ENCODE measurements at regions not wholly inside any gene's neighbourhood (a gene's known extent, or its start where the extent isn't known, plus 50 kb on each side); places are given as distances from the start of the nearest gene placed in this dataset.

- peaks cover 62% of the 10 kb centered on the region for H3K36me3 Mint-ChIP-seq (ENCODE audit: insufficient read depth, unreplicated experiment)
- CTCF ChIA-PET, result interaction anchor here (1.5 to 2.3 kb wide), 4 partner anchors 18 to 146 kb away, joined by 3 to 9 read pairs (median 6); no protein-coding TSS in a partner anchor
- BruUV-seq (replicated peaks), result no TSS peak
- H3K4me3 Mint-ChIP-seq (ENCODE audit: unreplicated experiment), result no peak overlapping the region
- H3K9me3 Mint-ChIP-seq (ENCODE audit: unreplicated experiment), result no peaks in the 10 kb centered on the region
- peaks cover 43% of the 10 kb centered on the region for H3K4me1 Mint-ChIP-seq (ENCODE audit: insufficient read depth, unreplicated experiment)
- DNase-seq (ENCODE audit: unreplicated experiment), result no peak
- TF ChIP-seq CTCF (IDR thresholded peaks at IDR 0.05; ENCODE audit: unreplicated experiment), result no peak
- no peaks in the 10 kb centered on the region for H3K27me3 Mint-ChIP-seq (ENCODE audit: insufficient read depth, unreplicated experiment)
- POLR2A ChIA-PET, result interaction anchor here (2.1 to 3.3 kb wide), 3 partner anchors 10 to 13 kb away, joined by 10 to 20 read pairs (median 19); no protein-coding TSS in a partner anchor
- no peak overlapping the region for H3K27ac Mint-ChIP-seq (ENCODE audit: low read depth, unreplicated experiment)
- intact Hi-C loops (cut with micrococcal nuclease), result no loop called here
Observed at GRCh38 chr17:72578817-72579470, 458.1 kb downstream of the SOX9 start.

DNA sequence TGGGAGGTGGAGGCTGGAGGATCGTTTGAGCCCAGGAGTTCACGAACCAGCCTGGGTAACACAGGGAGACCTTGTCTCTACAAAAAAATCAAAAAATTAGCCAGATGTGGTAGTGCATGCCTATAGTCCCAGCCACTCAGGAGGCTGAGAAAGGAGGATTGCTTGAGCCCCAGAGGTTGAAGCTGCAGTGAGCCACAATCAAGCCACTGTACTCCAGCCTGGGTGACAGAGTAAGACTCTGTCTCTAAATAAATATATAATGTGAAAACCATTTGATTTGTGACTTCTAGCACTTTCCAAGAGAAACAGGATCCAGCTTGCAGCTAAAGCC, 459.1 kb downstream of the SOX9 start:
- no peaks in the 10 kb centered on the region for H3K9me3 Mint-ChIP-seq (ENCODE audit: unreplicated experiment)
- H3K4me3 Mint-ChIP-seq (ENCODE audit: unreplicated experiment), result no peak overlapping the region
- TF ChIP-seq CTCF (IDR thresholded peaks at IDR 0.05; ENCODE audit: unreplicated experiment), result no peak
- H3K36me3 Mint-ChIP-seq (ENCODE audit: insufficient read depth, unreplicated experiment), result peaks cover 64% of the 10 kb centered on the region
- H3K27ac Mint-ChIP-seq (ENCODE audit: low read depth, unreplicated experiment), result no peak overlapping the region
- CTCF ChIA-PET, result interaction anchor here (0.6 to 3.3 kb wide), 10 partner anchors 12 to 1572 kb away, joined by 3 to 17 read pairs (median 4); no protein-coding TSS in a partner anchor
- intact Hi-C loops (cut with micrococcal nuclease), result no loop called here
- POLR2A ChIA-PET, result interaction anchor here (0.6 to 3.3 kb wide), 7 partner anchors 9 to 136 kb away, joined by 3 to 20 read pairs (median 4); no protein-coding TSS in a partner anchor
- H3K4me1 Mint-ChIP-seq (ENCODE audit: insufficient read depth, unreplicated experiment), result peaks cover 40% of the 10 kb centered on the region
- no peak for DNase-seq (ENCODE audit: unreplicated experiment)
- no peaks in the 10 kb centered on the region for H3K27me3 Mint-ChIP-seq (ENCODE audit: insufficient read depth, unreplicated experiment)
- no TSS peak for BruUV-seq (replicated peaks)

- H3K4me1 Mint-ChIP-seq (ENCODE audit: insufficient read depth, unreplicated experiment), result peaks cover 40% of the 10 kb centered on the region
- CTCF ChIA-PET, result interaction anchor here (0.6 to 3.3 kb wide), 12 partner anchors 9 to 1571 kb away, joined by 3 to 17 read pairs (median 4); no protein-coding TSS in a partner anchor
- H3K4me3 Mint-ChIP-seq (ENCODE audit: unreplicated experiment), result no peak overlapping the region
- H3K36me3 Mint-ChIP-seq (ENCODE audit: insufficient read depth, unreplicated experiment), result peaks cover 59% of the 10 kb centered on the region
- TF ChIP-seq CTCF (IDR thresholded peaks at IDR 0.05; ENCODE audit: unreplicated experiment), result no peak
- no TSS peak for BruUV-seq (replicated peaks)
- H3K9me3 Mint-ChIP-seq (ENCODE audit: unreplicated experiment), result no peaks in the 10 kb centered on the region
- POLR2A ChIA-PET, result interaction anchor here (0.6 to 2.4 kb wide), 9 partner anchors 9 to 651 kb away, joined by 3 to 19 read pairs (median 4); a partner anchor contains a TSS
- intact Hi-C loops (cut with micrococcal nuclease), result no loop called here
- H3K27me3 Mint-ChIP-seq (ENCODE audit: insufficient read depth, unreplicated experiment), result no peaks in the 10 kb centered on the region
- peak overlapping the region; percentile 19 for H3K27ac Mint-ChIP-seq (ENCODE audit: low read depth, unreplicated experiment)
- peak; percentile 47 for DNase-seq (ENCODE audit: unreplicated experiment)
Observed at GRCh38 chr17:72580321-72581127, 459.7 kb downstream of the SOX9 start.

DNA sequence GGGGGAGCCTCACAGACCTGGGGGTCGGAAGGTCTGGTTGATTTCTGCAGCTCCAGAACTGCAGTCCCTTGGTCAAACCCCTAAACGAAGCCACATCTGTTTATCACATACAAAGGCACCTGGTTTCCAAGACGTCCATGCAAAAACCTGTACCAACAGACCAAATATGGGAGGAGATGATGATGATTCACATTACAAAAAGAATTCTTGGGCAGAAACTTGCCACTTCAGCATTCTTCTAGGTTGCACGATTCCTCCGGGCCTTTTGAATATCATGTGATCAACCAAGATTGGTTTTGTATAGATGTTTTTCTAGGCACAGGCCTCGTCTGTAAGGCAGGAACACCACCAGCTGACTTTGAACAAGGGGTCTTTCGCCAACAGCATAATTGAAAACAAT, 466.3 kb downstream of the SOX9 start:
- POLR2A ChIA-PET, result interaction anchor here (0.6 to 7.8 kb wide), 18 partner anchors 9 to 724 kb away, joined by 3 to 166 read pairs (median 4); a partner anchor contains a TSS
- Mint-ChIP-seq H3K27ac (ENCODE audit: low read depth, unreplicated experiment) (peak overlapping the region; percentile 90), H3K9me3 (ENCODE audit: unreplicated experiment) (no peaks in the 10 kb centered on the region), H3K27me3 (ENCODE audit: insufficient read depth, unreplicated experiment) (no peaks in the 10 kb centered on the region), H3K36me3 (ENCODE audit: insufficient read depth, unreplicated experiment) (peaks cover 35% of the 10 kb centered on the region), H3K4me1 (ENCODE audit: insufficient read depth, unreplicated experiment) (peaks cover 25% of the 10 kb centered on the region), H3K4me3 (ENCODE audit: unreplicated experiment) (peak overlapping the region; percentile 91)
- BruUV-seq (replicated peaks), result no TSS peak
- CTCF ChIA-PET, result interaction anchor here (0.5 to 3.7 kb wide), 6 partner anchors 13 to 623 kb away, joined by 3 to 26 read pairs (median 3); no protein-coding TSS in a partner anchor
- intact Hi-C loops (cut with micrococcal nuclease), result no loop called here
- TF ChIP-seq CTCF (IDR thresholded peaks at IDR 0.05; ENCODE audit: unreplicated experiment), result no peak
- peak; percentile 66 for DNase-seq (ENCODE audit: unreplicated experiment)
